SK-N-SH treated with all-trans-retinoic acid at 6 μM for 48 hours (cell line): ENCODE measurements at regions not wholly inside any gene's neighbourhood (a gene's known extent, or its start where the extent isn't known, plus 50 kb on each side); places are given as distances from the start of the nearest gene placed in this dataset.
"Not testable (repeated sequence)": the region's sequence is repeated elsewhere in the genome, so short reads cannot be mapped to it uniquely, and the experiment has no call there.

ENCODE experiments used
- ATAC-seq: fragments of 200-7000 bp; cut with Tn5 transposase; 3 replicates; pipeline ENCODE4 v1.9.1; 2020; ENCODE audit warnings: mild to moderate bottlenecking, moderate library complexity
- ARNTL ChIP-seq: fragments of 450-650 bp; formaldehyde crosslinking; IDR thresholded peaks from 2 replicates; pipeline ENCODE4 v1.5.0; 2020; ENCODE audit warnings: low read depth, mild to moderate bottlenecking, moderate library complexity, borderline replicate concordance
- BACH2 ChIP-seq: fragments of 250-450 bp; sonication (Bioruptor Pico); IDR thresholded peaks from 2 replicates; pipeline ENCODE4 v1.9.0; 2021; ENCODE audit warnings: mild to moderate bottlenecking, borderline replicate concordance
- CREB5 ChIP-seq: fragments of 250-450 bp; sonication (Bioruptor Pico); IDR thresholded peaks from 2 replicates; pipeline ENCODE4 v1.5.1; 2020; ENCODE audit warnings: low read depth, mild to moderate bottlenecking, moderate library complexity
- CSDC2 ChIP-seq: fragments of 250-450 bp; sonication (Bioruptor Pico); IDR thresholded peaks from 2 replicates; pipeline ENCODE4 v1.5.0; 2020; ENCODE audit warnings: mild to moderate bottlenecking, moderate library complexity
- CSRNP3 ChIP-seq: fragments of 250-450 bp; sonication (Bioruptor Pico); IDR thresholded peaks from 2 replicates; pipeline ENCODE4 v1.5.1; 2021; ENCODE audit warnings: mild to moderate bottlenecking, moderate library complexity
- GLIS3 ChIP-seq: fragments of 250-450 bp; sonication (Bioruptor Pico); IDR thresholded peaks from 2 replicates; pipeline ENCODE4 v1.5.0; 2020; ENCODE audit warnings: mild to moderate bottlenecking, moderate library complexity
- ISL1 ChIP-seq: fragments of 250-450 bp; sonication (Bioruptor Pico); IDR thresholded peaks from 2 replicates; pipeline ENCODE4 v2.1.2; 2022; ENCODE audit warnings: mild to moderate bottlenecking, moderate library complexity
- OSR1 ChIP-seq: fragments of 250-450 bp; sonication (Bioruptor Pico); IDR thresholded peaks from 2 replicates; pipeline ENCODE4 v1.8.0; 2022; ENCODE audit warnings: moderate library complexity, mild to moderate bottlenecking, inconsistent platforms
- PATZ1 ChIP-seq: fragments of 250-450 bp; sonication (Bioruptor Pico); IDR thresholded peaks from 2 replicates; pipeline ENCODE4 v1.8.0; 2020; ENCODE audit warnings: mild to moderate bottlenecking, moderate library complexity, borderline replicate concordance
- PPARA ChIP-seq: fragments of 250-450 bp; sonication (Bioruptor Pico); IDR thresholded peaks from 2 replicates; pipeline ENCODE4 v1.5.0; 2020; ENCODE audit warnings: mild to moderate bottlenecking, borderline replicate concordance
- SNAI2 ChIP-seq: fragments of 250-450 bp; sonication (Bioruptor Pico); IDR thresholded peaks from 2 replicates; pipeline ENCODE4 v1.5.0; 2020; ENCODE audit warnings: mild to moderate bottlenecking, moderate library complexity
- TCF4 ChIP-seq: fragments of 250-450 bp; sonication (Bioruptor Pico); IDR thresholded peaks from 2 replicates; pipeline ENCODE4 v1.8.0; 2021; ENCODE audit warnings: mild to moderate bottlenecking, moderate library complexity, borderline replicate concordance
- TOX ChIP-seq: fragments of 250-450 bp; sonication (Bioruptor Pico); IDR thresholded peaks from 2 replicates; pipeline ENCODE4 v1.8.0; 2021; ENCODE audit warnings: mild to moderate bottlenecking, moderate library complexity, borderline replicate concordance
- TSHZ2 ChIP-seq: fragments of 250-450 bp; sonication (Bioruptor Pico); IDR thresholded peaks from 2 replicates; pipeline ENCODE4 v1.5.0; 2020; ENCODE audit warnings: mild to moderate bottlenecking, moderate library complexity
- ZC3H10 ChIP-seq: fragments of 250-450 bp; sonication (Bioruptor Pico); IDR thresholded peaks from 2 replicates; pipeline ENCODE4 v1.5.1; 2021; ENCODE audit warnings: mild to moderate bottlenecking, moderate library complexity
- ZFP3 ChIP-seq: fragments of 250-450 bp; sonication (Bioruptor Pico); IDR thresholded peaks from 2 replicates; pipeline ENCODE4 v1.5.0; 2020; ENCODE audit warnings: mild to moderate bottlenecking, moderate library complexity
- ZFP30 ChIP-seq: fragments of 450-650 bp; formaldehyde crosslinking; IDR thresholded peaks from 2 replicates; pipeline ENCODE4 v1.5.0; 2022; ENCODE audit warnings: mild to moderate bottlenecking, moderate library complexity
- ZNF565 ChIP-seq: fragments of 450-650 bp; formaldehyde crosslinking; conservative IDR thresholded peaks from 2 replicates; pipeline ENCODE4 v1.5.0; 2020; ENCODE audit warnings: low read depth, mild to moderate bottlenecking, moderate library complexity
- ZNF70 ChIP-seq: fragments of 450-650 bp; formaldehyde crosslinking; IDR thresholded peaks from 2 replicates; pipeline ENCODE4 v1.5.0; 2020; ENCODE audit warnings: mild to moderate bottlenecking, moderate library complexity
- ZNF8 ChIP-seq: fragments of 450-650 bp; formaldehyde crosslinking; IDR thresholded peaks from 2 replicates; pipeline ENCODE4 v1.5.0; 2020; ENCODE audit warnings: mild to moderate bottlenecking, moderate library complexity

GRCh38 chr13:80901530-80901929 lies 560.6 kb upstream of the SPRY2 start:
- ATAC-seq, result no peak
- TF ChIP-seq TOX (CRISPR knock-in tag), result no peak
- no peak for TF ChIP-seq OSR1
- TF ChIP-seq ZFP30 (CRISPR knock-in tag), result no peak
- no peak for TF ChIP-seq CSDC2 (CRISPR knock-in tag)
- no peak for TF ChIP-seq TCF4 (CRISPR knock-in tag)
- TF ChIP-seq GLIS3 (CRISPR knock-in tag), result no peak
- no peak for TF ChIP-seq ZNF565 (CRISPR knock-in tag)
- no peak for TF ChIP-seq CSRNP3 (CRISPR knock-in tag)
- no peak for TF ChIP-seq ZFP3 (CRISPR knock-in tag)
- TF ChIP-seq SNAI2 (CRISPR knock-in tag), result no peak
- TF ChIP-seq ZC3H10 (CRISPR knock-in tag), result no peak
- TF ChIP-seq PPARA, result no peak

GRCh38 chr13:80901111-80901510 lies 560.2 kb upstream of the SPRY2 start:
- ATAC-seq, result no peak

GRCh38 chr13:80900561-80900960 lies 559.6 kb upstream of the SPRY2 start:
- ATAC-seq, result no peak
- TF ChIP-seq CSRNP3 (CRISPR knock-in tag) (no peak), ZC3H10 (CRISPR knock-in tag) (no peak), OSR1 (no peak), TOX (CRISPR knock-in tag) (no peak), SNAI2 (CRISPR knock-in tag) (no peak), BACH2 (CRISPR knock-in tag) (no peak), TCF4 (CRISPR knock-in tag) (no peak), PATZ1 (no peak), ZNF565 (CRISPR knock-in tag) (no peak), ZFP3 (CRISPR knock-in tag) (no peak), PPARA (no peak), GLIS3 (CRISPR knock-in tag) (no peak), ZNF8 (no peak), ZFP30 (CRISPR knock-in tag) (no peak), TSHZ2 (CRISPR knock-in tag) (no peak), ZNF70 (CRISPR knock-in tag) (no peak)

More at GRCh38 chr13:80901111-80901510, 560.2 kb upstream of the SPRY2 start:
- TF ChIP-seq ARNTL, result no peak
- TF ChIP-seq PPARA, result no peak
- no peak for TF ChIP-seq OSR1

- not testable (repeated sequence) for ATAC-seq
These were observed 556.7 kb upstream of the SPRY2 start for GRCh38 chr13:80897641-80898040.

GRCh38 chr13:80894917-80895316 lies 554.0 kb upstream of the SPRY2 start:
- no peak for TF ChIP-seq CREB5 (CRISPR knock-in tag)
- no peak for TF ChIP-seq ISL1 (CRISPR knock-in tag)
- no peak for TF ChIP-seq GLIS3 (CRISPR knock-in tag)
- TF ChIP-seq, all 23 proteins: peak for 0
- ATAC-seq, result no peak
